H9 (cell line): ENCODE measurements at regions not wholly inside any gene's neighbourhood (a gene's known extent, or its start where the extent isn't known, plus 50 kb on each side); places are given as distances from the start of the nearest gene placed in this dataset.

ENCODE experiments used
- DNase-seq: peaks from one replicate; pipeline ENCODE4 v3.0.0-alpha.2; 2017
- H2AFZ ChIP-seq: one replicate; pipeline ENCODE4 v1.6.1; 2013; ENCODE audit warnings: mild to moderate bottlenecking, low read length, control low read depth, moderate library complexity
- H2AK5ac ChIP-seq: 2 replicates; pipeline ENCODE4 v1.6.1; 2013; ENCODE audit warnings: low read length, control low read depth, mixed read lengths; ENCODE audit not compliant: insufficient read length
- H2BK120ac ChIP-seq: one replicate; pipeline ENCODE4 v1.6.1; 2013; ENCODE audit warnings: low read depth, mild to moderate bottlenecking, low read length, control low read depth, inconsistent platforms; ENCODE audit not compliant: poor library complexity, severe bottlenecking
- H2BK12ac ChIP-seq: 2 replicates; pipeline ENCODE4 v1.6.1; 2013; ENCODE audit warnings: low read length, control low read depth, mixed read lengths, low read depth; ENCODE audit not compliant: insufficient read length
- H2BK15ac ChIP-seq: 2 replicates; pipeline ENCODE4 v1.6.1; 2013; ENCODE audit warnings: low read depth, low read length, control low read depth
- H2BK20ac ChIP-seq: one replicate; pipeline ENCODE4 v1.6.1; 2013; ENCODE audit warnings: low read depth, mild to moderate bottlenecking, low read length, control low read depth, inconsistent platforms; ENCODE audit not compliant: poor library complexity, severe bottlenecking
- H2BK5ac ChIP-seq: 2 replicates; pipeline ENCODE4 v1.6.1; 2013; ENCODE audit warnings: low read length, control low read depth, mixed read lengths; ENCODE audit not compliant: insufficient read length
- H3K14ac ChIP-seq: 2 replicates; pipeline ENCODE4 v1.6.1; 2013; ENCODE audit warnings: low read length, control low read depth; ENCODE audit not compliant: insufficient read depth
- H3K18ac ChIP-seq: 2 replicates; pipeline ENCODE4 v1.6.1; 2013; ENCODE audit warnings: low read depth, mild to moderate bottlenecking, mixed read lengths, low read length, control low read depth; ENCODE audit not compliant: insufficient read length
- H3K23ac ChIP-seq: 2 replicates; pipeline ENCODE4 v1.6.1; 2013; ENCODE audit warnings: low read length, control low read depth, mixed read lengths, low read depth; ENCODE audit not compliant: insufficient read length
- H3K23me2 ChIP-seq: 2 replicates; pipeline ENCODE4 v1.6.1; 2013; ENCODE audit warnings: low read depth, mild to moderate bottlenecking, mixed read lengths, low read length, control low read depth; ENCODE audit not compliant: insufficient read length, poor library complexity, severe bottlenecking
- H3K27ac ChIP-seq: 2 replicates; pipeline ENCODE4 v1.5.1; 2013; ENCODE audit warnings: low read length, control low read depth, mixed read lengths, low read depth; ENCODE audit not compliant: insufficient read length
- H3K27me3 ChIP-seq: 2 replicates; pipeline ENCODE4 v1.6.1; 2013; ENCODE audit warnings: low read length, control low read depth, inconsistent platforms; ENCODE audit not compliant: insufficient read depth
- H3K4ac ChIP-seq: 2 replicates; pipeline ENCODE4 v1.6.1; 2013; ENCODE audit warnings: low read depth, mild to moderate bottlenecking, control low read depth, inconsistent platforms, low read length, moderate library complexity
- H3K4me1 ChIP-seq: 2 replicates; pipeline ENCODE4 v1.6.1; 2013; ENCODE audit warnings: low read length, control low read depth, inconsistent platforms; ENCODE audit not compliant: insufficient read depth
- H3K4me2 ChIP-seq: 2 replicates; pipeline ENCODE4 v1.6.1; 2013; ENCODE audit warnings: low read length, control low read depth, mixed read lengths; ENCODE audit not compliant: insufficient read length, insufficient read depth
- H3K56ac ChIP-seq: 2 replicates; pipeline ENCODE4 v1.6.1; 2013; ENCODE audit warnings: low read depth, mild to moderate bottlenecking, mixed read lengths, low read length, control low read depth; ENCODE audit not compliant: insufficient read length
- H3K79me1 ChIP-seq: 2 replicates; pipeline ENCODE4 v1.6.1; 2013; ENCODE audit warnings: low read depth, mild to moderate bottlenecking, moderate library complexity, low read length, control low read depth, inconsistent platforms; ENCODE audit not compliant: insufficient read depth, poor library complexity, severe bottlenecking
- H3K79me2 ChIP-seq: 2 replicates; pipeline ENCODE4 v1.6.1; 2013; ENCODE audit warnings: low read length, control low read depth, inconsistent platforms; ENCODE audit not compliant: insufficient read depth
- H3K9ac ChIP-seq: 2 replicates; pipeline ENCODE4 v1.6.1; 2013; ENCODE audit warnings: low read length, control low read depth, mixed read lengths; ENCODE audit not compliant: insufficient read length; ENCODE audit errors: extremely low read depth
- H3K9me3 ChIP-seq: one replicate; pipeline ENCODE4 v1.6.1; 2013; ENCODE audit warnings: low read depth, low read length, inconsistent platforms; ENCODE audit not compliant: control insufficient read depth
- H3T11ph ChIP-seq: one replicate; pipeline ENCODE4 v1.6.1; 2013; ENCODE audit warnings: mild to moderate bottlenecking, low read length, control low read depth, inconsistent platforms
- H4K20me1 ChIP-seq: one replicate; pipeline ENCODE4 v1.6.1; 2013; ENCODE audit not compliant: control insufficient read depth, insufficient read length, insufficient read depth
- H4K5ac ChIP-seq: 2 replicates; pipeline ENCODE4 v1.6.1; 2013; ENCODE audit warnings: low read depth, mild to moderate bottlenecking, mixed read lengths, low read length, control low read depth; ENCODE audit not compliant: insufficient read length
- H4K8ac ChIP-seq: replicated peaks from 2 replicates; pipeline ENCODE4 v1.6.1; 2013; ENCODE audit warnings: low read length, control low read depth, mixed read lengths, low read depth; ENCODE audit not compliant: insufficient read length
- H4K91ac ChIP-seq: 2 replicates; pipeline ENCODE4 v1.6.1; 2013; ENCODE audit warnings: low read depth, mild to moderate bottlenecking, moderate library complexity, mixed read lengths, low read length, control low read depth; ENCODE audit not compliant: insufficient read length
- H3K27ac Mint-ChIP-seq, 3 experiments: 2 replicates in 2 of 3; 3 replicates in 1 of 3; pipeline ENCODE4 v1.8.0; 2020 to 2021; ENCODE audit warnings: mixed read lengths in 3 of 3, mild to moderate bottlenecking in 1 of 3, moderate library complexity in 1 of 3
- H3K27me3 Mint-ChIP-seq: 2 replicates; pipeline ENCODE4 v1.8.0; 2021; ENCODE audit warnings: low read depth, mild to moderate bottlenecking, moderate library complexity, mixed read lengths
- H3K36me3 Mint-ChIP-seq, 3 experiments: 2 replicates in 2 of 3; 3 replicates in 1 of 3; pipeline ENCODE4 v1.8.0; 2020 to 2021; ENCODE audit warnings: low read depth in 3 of 3, mixed read lengths in 3 of 3; ENCODE audit not compliant: insufficient read depth in 1 of 3
- H3K4me1 Mint-ChIP-seq, 2 experiments: 2 replicates each; pipeline ENCODE4 v1.8.0; 2020; ENCODE audit warnings: mixed read lengths in 2 of 2
- H3K4me3 Mint-ChIP-seq, 2 experiments: 2 replicates in 1 of 2; 3 replicates in 1 of 2; pipeline ENCODE4 v1.8.0; 2020 to 2021; ENCODE audit warnings: mild to moderate bottlenecking in 2 of 2, mixed read lengths in 2 of 2, moderate library complexity in 1 of 2
- H3K9me3 Mint-ChIP-seq, 2 experiments: 2 replicates in 1 of 2; 3 replicates in 1 of 2; pipeline ENCODE4 v1.8.0; 2020; ENCODE audit warnings: mild to moderate bottlenecking in 2 of 2, mixed read lengths in 2 of 2, moderate library complexity in 1 of 2
- CTCF ChIP-seq: fragments of 200-600 bp; sonication (generic); conservative IDR thresholded peaks from 3 replicates; pipeline ENCODE4 v1.8.0; 2021; ENCODE audit warnings: antibody characterized with exemption, mild to moderate bottlenecking

DNA sequence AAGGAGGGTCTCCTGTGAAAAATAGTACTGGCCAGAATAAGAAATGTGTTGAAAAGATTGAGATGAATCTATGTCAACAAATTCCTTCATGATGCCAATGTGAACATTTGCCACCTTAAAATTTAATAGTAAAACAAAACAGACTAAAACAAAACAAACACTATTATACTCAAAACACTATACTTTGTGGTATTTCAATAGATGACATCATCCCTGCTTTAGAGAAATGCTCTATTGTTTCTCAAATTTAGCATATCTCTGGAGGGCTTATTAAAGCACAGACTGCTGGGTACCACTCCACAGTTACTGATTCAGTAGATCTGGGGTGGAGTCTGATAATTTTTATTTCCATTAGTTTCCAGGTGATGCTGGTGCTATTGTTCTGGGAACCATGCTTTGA, 579.4 kb upstream of the FAM98A start:
- Histone ChIP-seq H3K4ac (no peak overlapping the region), H3K79me1 (no peaks in the 10 kb centered on the region), H3K18ac (no peak overlapping the region), H3K23ac (no peak overlapping the region), H3T11ph (no peak overlapping the region), H2BK12ac (no peak overlapping the region), H3K9ac (no peak overlapping the region), H4K20me1 (no peaks in the 10 kb centered on the region), H2BK15ac (no peak overlapping the region), H4K8ac (no peak overlapping the region), H2BK5ac (no peak overlapping the region), H3K79me2 (no peaks in the 10 kb centered on the region), H3K4me1 (no peaks in the 10 kb centered on the region), H2BK20ac (no peak overlapping the region), H3K27ac (no peak overlapping the region), H2BK120ac (no peak overlapping the region), H4K91ac (no peak overlapping the region), H3K14ac (no peak overlapping the region), H3K56ac (no peak overlapping the region), H3K27me3 (no peaks in the 10 kb centered on the region), H3K4me2 (no peak overlapping the region), H3K23me2 (no peaks in the 10 kb centered on the region), H4K5ac (no peak overlapping the region), H2AK5ac (no peak overlapping the region), H3K9me3 (no peaks in the 10 kb centered on the region), H2AFZ (no peak overlapping the region)
- Mint-ChIP-seq H3K9me3 (peaks cover under 1 to 3% of the 10 kb centered on the region in 2 experiments; a peak in 3 of 5 replicates), H3K27me3 (no peaks in the 10 kb centered on the region), H3K36me3 (no peaks in the 10 kb centered on the region), H3K4me3 (no peak overlapping the region), H3K27ac (no peak overlapping the region), H3K4me1 (no peaks in the 10 kb centered on the region)
- DNase-seq, result no peak
- TF ChIP-seq CTCF, result no peak
